NCI-H187 treated with DMSO at 0.1 percent for 48 hours (cell line): ENCODE measurements at regions not wholly inside any gene's neighbourhood (a gene's known extent, or its start where the extent isn't known, plus 50 kb on each side); places are given as distances from the start of the nearest gene placed in this dataset.

Experiments
- DNase-seq: peaks from one replicate; lab custom pipeline; 2025; lab: John Stamatoyannopoulos, UW

DNA sequence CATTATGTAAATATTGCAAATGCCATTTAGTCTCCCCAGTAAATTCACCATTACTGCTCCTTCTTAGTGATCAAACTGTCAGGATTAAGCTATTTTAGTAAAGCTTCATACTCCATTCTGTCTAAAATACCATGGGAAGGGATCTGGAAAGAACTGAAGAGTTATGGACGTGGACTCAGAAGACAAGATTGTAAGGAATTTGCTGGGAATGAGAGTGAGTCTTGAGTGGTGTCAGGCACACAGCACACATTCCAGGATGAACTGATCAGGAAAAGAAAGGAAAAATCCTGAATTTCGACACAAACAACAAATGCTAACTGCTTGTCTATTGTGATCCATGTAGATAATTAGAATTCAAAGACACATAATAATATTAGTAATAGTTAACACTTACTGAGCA is 311.0 kb downstream of the CENPC start:
- DNase-seq = no peak

DNA sequence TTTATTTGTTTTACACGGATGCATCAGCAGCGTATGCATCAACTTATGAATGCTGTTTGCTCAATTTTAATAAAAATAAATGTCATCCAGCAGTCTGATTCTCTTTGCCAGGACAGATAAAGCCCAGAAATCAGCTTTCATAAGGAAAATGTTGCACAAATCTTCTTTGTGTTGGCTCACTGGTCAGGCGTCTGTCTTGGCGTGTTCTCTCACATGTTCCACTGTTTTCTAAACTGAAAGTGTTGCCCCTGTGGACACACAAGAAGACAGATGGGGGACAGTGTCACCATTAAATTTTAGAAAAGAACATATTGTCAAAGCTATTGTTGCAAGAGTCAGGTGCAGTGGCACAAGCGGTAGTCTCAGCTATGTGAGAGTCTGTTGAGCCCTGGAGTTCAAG is 316.2 kb downstream of the CENPC start:
- no peak for DNase-seq

GRCh38 chr4:67220861-67221260 is 324.4 kb downstream of the CENPC start:
- DNase-seq = no peak

DNA sequence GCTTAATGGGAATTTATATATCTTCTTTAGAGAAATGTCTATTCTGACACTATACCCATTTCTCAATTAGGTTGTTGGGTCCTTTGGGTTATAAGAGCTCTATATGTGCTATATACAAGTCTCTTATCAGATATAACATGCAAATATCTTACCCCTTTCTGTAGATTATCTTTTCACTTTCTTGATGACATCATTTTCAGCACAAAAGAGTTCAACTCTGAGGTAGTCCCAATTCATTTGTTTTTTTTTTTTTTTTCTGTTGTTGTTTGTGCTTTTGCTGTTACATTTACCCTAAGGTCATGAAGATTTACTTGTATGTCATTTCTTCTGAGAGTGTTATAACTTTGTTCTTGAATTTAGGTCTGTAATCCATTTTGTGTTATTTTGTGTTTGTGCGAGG is 326.4 kb downstream of the CENPC start:
- DNase-seq = no peak

- DNase-seq = no peak
These were observed 337.3 kb downstream of the CENPC start for GRCh38 chr4:67207941-67208441.

GRCh38 chr4:67204441-67204840 is 340.9 kb downstream of the CENPC start:
- peak; percentile 57 for DNase-seq

GRCh38 chr4:67201334-67201733 is 344.0 kb downstream of the CENPC start:
- DNase-seq = no peak

DNA sequence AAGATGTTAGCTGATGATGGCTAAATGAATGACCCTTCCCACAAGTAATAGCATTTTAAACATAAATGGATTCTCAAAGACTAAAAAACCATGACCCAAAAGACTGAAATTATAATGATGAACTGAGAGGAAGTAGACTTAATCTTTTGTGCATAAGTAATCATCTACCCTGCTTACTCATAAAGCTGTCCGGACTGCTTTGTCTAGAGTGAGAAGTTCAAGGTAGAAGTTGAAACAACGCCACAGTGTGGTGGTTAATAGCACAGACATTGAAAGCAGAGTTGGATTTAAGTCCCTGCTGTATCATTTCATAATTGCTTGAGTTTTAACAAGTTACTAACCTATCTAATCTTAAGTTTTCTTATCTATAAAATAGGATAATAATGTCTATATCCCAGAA is 346.6 kb downstream of the CENPC start:
- peak; percentile 4 for DNase-seq

DNA sequence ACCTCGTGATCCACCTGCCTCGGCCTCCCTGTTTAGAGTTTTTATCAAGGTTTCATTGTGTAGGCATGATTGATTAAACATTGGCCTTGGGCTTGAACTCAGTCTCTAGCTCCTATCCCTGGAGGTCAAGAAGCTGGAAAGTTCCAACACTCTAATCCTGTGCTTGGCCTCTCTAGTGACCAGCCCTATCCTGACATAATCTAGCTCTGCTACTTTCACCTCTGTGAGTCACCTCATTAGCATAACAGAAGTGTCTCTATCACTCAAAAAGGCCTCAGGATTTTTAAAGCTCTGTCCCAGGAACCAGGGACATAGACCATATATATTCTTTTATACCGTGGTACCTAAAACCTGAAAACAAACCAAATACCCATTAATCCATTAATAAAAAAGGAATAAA is 377.5 kb downstream of the CENPC start:
- DNase-seq = no peak

DNA sequence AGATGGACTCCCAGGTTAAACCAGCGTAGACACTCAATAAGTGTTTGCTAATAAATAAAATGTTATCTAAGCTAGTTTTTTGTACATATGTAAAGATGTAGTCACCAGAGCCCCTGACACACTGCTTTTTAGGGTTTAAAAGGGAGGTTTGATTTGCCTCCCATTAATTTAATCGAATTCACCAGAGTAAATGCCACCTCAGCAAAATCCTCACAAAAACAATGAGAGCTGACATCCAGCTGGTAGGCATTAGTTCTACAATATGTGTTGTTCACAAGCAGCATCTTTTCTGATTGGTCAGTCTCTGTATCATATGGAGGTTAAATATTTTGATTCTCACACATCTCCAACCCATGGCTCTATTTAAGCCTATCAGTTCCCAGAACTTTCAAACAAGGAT is 382.6 kb downstream of the CENPC start:
- no peak for DNase-seq

GRCh38 chr4:67161311-67161710 is 384.0 kb downstream of the CENPC start:
- no peak for DNase-seq

GRCh38 chr4:67160394-67160793 is 384.9 kb downstream of the CENPC start:
- no peak for DNase-seq

DNA sequence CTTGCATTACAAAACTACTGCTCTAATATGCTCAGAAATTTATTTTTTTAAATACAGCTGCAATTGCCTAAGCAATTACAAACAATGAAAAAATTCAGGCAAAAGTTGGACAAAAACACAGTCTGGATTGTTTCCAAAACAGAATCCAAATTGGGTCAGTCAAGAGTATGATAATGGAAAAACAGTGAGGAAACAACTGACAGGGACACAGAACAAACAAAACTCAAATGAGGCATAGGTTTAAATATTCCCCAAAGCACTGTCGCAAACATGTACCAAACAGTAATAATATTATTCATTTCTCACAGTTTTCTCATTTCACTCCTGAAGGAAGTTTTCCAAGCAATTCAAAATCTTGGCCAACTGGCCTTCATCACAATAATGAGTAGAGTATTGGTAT is 386.6 kb downstream of the CENPC start:
- no peak for DNase-seq

DNA sequence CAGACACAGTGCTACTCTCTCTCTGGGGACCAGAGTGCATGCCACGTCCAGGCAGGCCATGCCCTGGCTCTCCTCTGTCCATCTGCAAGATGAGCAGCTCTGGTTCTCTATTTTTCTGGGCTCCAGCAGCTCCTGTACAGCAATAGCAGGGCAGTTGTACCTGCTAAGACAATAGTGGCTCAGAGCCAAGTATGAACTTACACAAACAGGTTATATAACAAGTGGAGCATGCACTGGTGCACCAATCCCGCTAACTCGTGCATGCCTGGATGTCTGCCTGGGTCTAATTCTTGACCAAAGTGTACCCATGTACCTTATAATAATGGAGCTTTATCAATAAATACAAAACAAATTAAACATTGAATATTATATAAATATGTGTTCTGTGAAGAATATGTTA is 392.3 kb downstream of the CENPC start:
- no peak for DNase-seq

- no peak for DNase-seq
These were observed 393.6 kb downstream of the CENPC start for GRCh38 chr4:67151376-67152343.

GRCh38 chr4:67141586-67141985 is 403.7 kb downstream of the CENPC start:
- no peak for DNase-seq

- DNase-seq = no peak
These were observed 410.7 kb downstream of the CENPC start for GRCh38 chr4:67134616-67135015.

GRCh38 chr4:67133162-67133561 is 412.1 kb downstream of the CENPC start:
- DNase-seq = no peak

DNA sequence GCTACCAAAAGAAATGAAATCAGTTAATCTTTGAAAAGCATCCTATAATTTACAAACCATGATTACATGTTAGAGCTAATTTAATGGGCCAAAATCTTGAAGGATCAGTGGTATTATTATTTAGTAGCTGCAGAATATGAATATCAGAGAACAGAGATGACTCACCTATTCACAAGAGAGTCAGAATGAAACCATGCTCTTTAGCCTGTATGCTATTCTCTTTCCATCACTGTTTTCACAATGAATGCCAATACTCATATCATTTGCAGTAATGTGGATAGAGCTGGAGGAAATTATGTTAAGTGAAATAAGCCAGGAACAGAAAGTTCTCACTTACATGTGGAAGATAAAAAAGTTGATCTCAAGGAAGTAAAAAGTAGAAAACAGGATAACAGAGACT is 414.1 kb downstream of the CENPC start:
- no peak for DNase-seq

DNA sequence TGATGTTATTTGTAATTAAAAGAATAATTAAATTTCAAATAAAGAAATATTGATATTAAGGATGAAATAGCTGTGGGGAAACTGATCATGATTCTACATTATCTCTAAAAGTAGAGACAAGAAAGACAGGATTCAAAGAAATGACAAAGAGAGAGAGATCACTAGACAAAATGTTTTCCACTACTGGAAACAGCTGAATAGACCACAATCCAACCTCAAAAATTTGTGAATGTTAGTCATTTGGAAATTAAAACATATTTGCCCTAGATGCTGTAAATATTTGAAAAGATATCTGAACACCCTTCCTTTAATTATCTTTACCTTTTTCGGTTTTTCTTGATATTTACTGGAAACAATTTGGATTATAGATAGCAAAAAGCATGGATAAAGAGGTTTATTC is 414.9 kb downstream of the CENPC start:
- no peak for DNase-seq

- no peak for DNase-seq
These were observed 418.7 kb downstream of the CENPC start for GRCh38 chr4:67126570-67126969.

DNA sequence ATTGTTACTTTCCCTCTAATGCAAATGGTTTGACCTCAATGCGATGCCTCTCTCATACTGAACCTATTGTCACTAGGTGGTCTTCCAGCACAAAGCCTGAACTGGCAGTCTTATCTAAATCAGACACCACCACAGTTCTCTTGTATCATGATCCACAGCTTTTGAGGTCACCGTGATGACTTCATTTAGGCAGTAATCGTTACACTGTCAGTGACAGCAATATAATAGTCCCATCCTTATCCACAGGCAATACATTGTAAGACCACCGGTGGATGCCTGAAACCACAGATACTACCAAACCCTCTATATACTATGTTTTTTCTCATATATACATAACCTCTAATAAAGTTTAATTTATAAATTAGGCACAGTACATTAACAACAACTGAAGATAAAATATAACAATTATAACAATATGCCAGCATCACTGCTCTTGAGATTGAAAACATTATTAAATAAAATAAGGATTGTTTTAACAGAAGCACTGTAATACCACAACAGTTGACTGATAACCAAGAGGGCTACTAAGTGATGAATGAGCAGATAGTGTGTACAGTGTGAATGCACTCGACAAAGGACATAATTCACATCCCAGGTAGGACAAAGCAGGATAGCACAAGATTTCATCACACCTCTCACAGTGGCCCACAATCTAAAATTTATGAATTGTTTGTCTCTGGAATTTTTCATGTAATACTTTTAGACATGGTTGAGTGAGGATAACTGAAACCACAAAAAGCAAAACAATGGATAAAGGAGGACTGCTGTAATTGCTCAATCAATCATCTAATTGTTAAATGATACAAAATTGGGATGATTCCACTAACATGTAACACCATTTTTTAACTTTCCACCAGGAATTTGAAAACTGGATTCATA is 419.4 kb downstream of the CENPC start:
- no peak for DNase-seq

DNA sequence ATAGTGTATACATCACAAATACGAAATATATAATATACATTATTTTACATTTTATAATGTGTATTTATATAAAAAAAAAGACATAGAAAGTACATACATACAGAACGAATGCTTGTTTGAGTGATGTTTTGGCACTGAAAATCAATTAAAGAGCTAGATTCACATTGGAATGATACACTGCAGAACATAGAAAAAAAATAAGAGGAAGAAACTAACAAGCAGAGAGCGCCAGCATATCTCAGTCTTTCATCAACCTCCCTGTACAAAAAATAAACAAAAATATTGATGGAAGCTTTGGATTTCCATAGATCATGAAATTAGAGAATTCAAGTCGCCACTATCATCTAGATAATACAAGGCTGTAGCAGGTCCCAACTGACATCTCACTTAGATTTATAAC is 420.6 kb downstream of the CENPC start:
- DNase-seq = no peak
